ENCODE measurements at regions not wholly inside any gene's neighbourhood (a gene's known extent, or its start where the extent isn't known, plus 50 kb on each side); places are given as distances from the start of the nearest gene placed in this dataset.

GRCh38 chr5:97250113-97250512 is 67.1 kb upstream of the RIOK2 start:
- Histone ChIP-seq H3K9me1 (ENCODE audit: insufficient read depth, low read length) (no peaks in the 10 kb centered on the region), H3K56ac (ENCODE audit: extremely low read depth, insufficient read depth, low read length) (no peak overlapping the region), H2BK120ac (ENCODE audit: low read depth, low read length) (no peak overlapping the region), H3K79me1 (ENCODE audit: low read depth in 1 of 2, low read length in 2 of 2) (no peaks in the 10 kb centered on the region), H3K4ac (ENCODE audit: low read depth, low read length) (no peak overlapping the region), H3K36me3 (ENCODE audit: control insufficient read depth, insufficient read depth, low read length) (no peaks in the 10 kb centered on the region), H2AK9ac (replicated peaks; ENCODE audit: low read depth, low read length, poor library complexity) (no peak overlapping the region), H4K5ac (ENCODE audit: low read depth, low read length) (no peak overlapping the region), H3K14ac (replicated peaks; ENCODE audit: low read depth, low read length) (no peak overlapping the region), H4K91ac (ENCODE audit: insufficient read depth, low read depth, low read length) (no peak overlapping the region), H4K8ac (ENCODE audit: low read depth in 2 of 2, low read length in 2 of 2) (no peak overlapping the region), H2BK15ac (ENCODE audit: low read depth, low read length) (no peak overlapping the region), H3K27me3 (ENCODE audit: control insufficient read depth, insufficient read depth, low read length) (no peaks in the 10 kb centered on the region), H3K4me3 (ENCODE audit: insufficient read depth, low read depth, low read length) (no peak overlapping the region), H2AK5ac (ENCODE audit: low read depth, low read length) (no peak overlapping the region), H3K23ac (ENCODE audit: low read depth, low read length) (no peak overlapping the region), H2BK20ac (ENCODE audit: low read depth, low read length) (no peak overlapping the region), H3K9me3 (ENCODE audit: control insufficient read depth, insufficient read depth, low read length) (peaks cover 4% of the 10 kb centered on the region), H4K20me1 (ENCODE audit: insufficient read depth, low read length) (no peaks in the 10 kb centered on the region), H3K4me2 (ENCODE audit: low read depth, low read length) (no peak overlapping the region), H3K4me1 (ENCODE audit: control insufficient read depth, insufficient read depth, low read length) (no peaks in the 10 kb centered on the region), H3K18ac (ENCODE audit: low read depth, low read length) (no peak overlapping the region), H3K9ac (ENCODE audit: low read depth, low read length) (no peak overlapping the region), H2AFZ (replicated peaks; ENCODE audit: low read length, poor library complexity) (no peak overlapping the region), H3K27ac (ENCODE audit: insufficient read depth, low read length) (no peak overlapping the region), H2BK5ac (ENCODE audit: low read depth, low read length, poor library complexity, severe bottlenecking) (no peak overlapping the region)
- dilution Hi-C loops (cut with HindIII; ENCODE audit: low sequenced_read_pairs, unreplicated experiment) (no loop called here), in situ Hi-C loops (cut with MboI; ENCODE audit: low sequenced_read_pairs) (no loop called here), intact Hi-C loops (cut with micrococcal nuclease) (no loop called here)
- DNase-seq: no peak
- TF ChIP-seq CEBPB (IDR thresholded peaks at IDR 0.05; ENCODE audit: low read depth, low read length) (no peak), RCOR1 (IDR thresholded peaks at IDR 0.05; ENCODE audit: insufficient replicate concordance, low read length) (no peak), POLR2A (IDR thresholded peaks at IDR 0.05; ENCODE audit: low read depth, low read length) (no peak), RAD21 (IDR thresholded peaks at IDR 0.05; ENCODE audit: low read length) (no peak), FOS (IDR thresholded peaks at IDR 0.05; ENCODE audit: low read depth, low read length) (no peak), USF2 (IDR thresholded peaks at IDR 0.05; ENCODE audit: low read depth, low read length) (no peak), CTCF (conservative IDR thresholded peaks at IDR 0.05; ENCODE audit: low read depth, low read length) (no peak), MAFK (IDR thresholded peaks at IDR 0.05; ENCODE audit: low read depth, low read length) (no peak), NFE2L2 (IDR thresholded peaks at IDR 0.05; ENCODE audit: low read depth, low read length) (no peak), MXI1 (IDR thresholded peaks at IDR 0.05; ENCODE audit: borderline replicate concordance, low read depth, low read length) (no peak)
- CTCF ChIA-PET: no interaction called here
- ATAC-seq (ENCODE audit: low read depth): no peak
- POLR2A ChIA-PET (ENCODE audit: unreplicated experiment): no interaction called here
- no TSS peak for BruUV-seq (replicated peaks)
